Hepatocyte (in vitro differentiated cells): ENCODE measurements at regions not wholly inside any gene's neighbourhood (a gene's known extent, or its start where the extent isn't known, plus 50 kb on each side); places are given as distances from the start of the nearest gene placed in this dataset.

Source experiments
- DNase-seq: peaks from one replicate; pipeline ENCODE4 v3.0.0-alpha.2; 2016; ENCODE audit warnings: low spot score
- H2AFZ ChIP-seq: fragments of 200-600 bp; sonication (generic); 2 replicates; pipeline ENCODE4 v1.6.0; 2016; ENCODE audit warnings: antibody characterized with exemption, mild to moderate bottlenecking
- H3K27ac ChIP-seq: fragments of 200-600 bp; sonication (generic); 2 replicates; pipeline ENCODE4 v1.5.1; 2016; ENCODE audit warnings: mild to moderate bottlenecking
- H3K27me3 ChIP-seq: fragments of 200-600 bp; sonication (generic); 2 replicates; pipeline ENCODE4 v1.6.1; 2016
- H3K36me3 ChIP-seq: fragments of 200-600 bp; sonication (generic); replicated peaks from 2 replicates; pipeline ENCODE4 v1.5.1; 2016; ENCODE audit warnings: low read depth; ENCODE audit not compliant: insufficient read depth
- H3K4me1 ChIP-seq: fragments of 200-600 bp; sonication (generic); 2 replicates; pipeline ENCODE4 v1.5.1; 2016; ENCODE audit warnings: mild to moderate bottlenecking, moderate library complexity; ENCODE audit not compliant: insufficient read depth
- H3K4me2 ChIP-seq: fragments of 200-600 bp; sonication (generic); 2 replicates; pipeline ENCODE4 v1.6.0; 2016
- H3K4me3 ChIP-seq: fragments of 200-600 bp; sonication (generic); 2 replicates; pipeline ENCODE4 v1.5.1; 2016; ENCODE audit warnings: mild to moderate bottlenecking
- H3K79me2 ChIP-seq: fragments of 200-600 bp; sonication (generic); 2 replicates; pipeline ENCODE4 v1.6.0; 2017; ENCODE audit warnings: mild to moderate bottlenecking
- H3K9me2 ChIP-seq: fragments of 200-600 bp; sonication (generic); replicated peaks from 2 replicates; pipeline ENCODE4 v1.6.0; 2017; ENCODE audit warnings: mild to moderate bottlenecking; ENCODE audit not compliant: insufficient read depth
- H3K9me3 ChIP-seq: fragments of 200-600 bp; sonication (generic); 2 replicates; pipeline ENCODE4 v1.5.1; 2016; ENCODE audit warnings: low read depth, mild to moderate bottlenecking
- H4K20me1 ChIP-seq: fragments of 200-600 bp; sonication (generic); 2 replicates; pipeline ENCODE4 v1.6.0; 2016; ENCODE audit warnings: mild to moderate bottlenecking; ENCODE audit not compliant: insufficient read depth, poor library complexity, severe bottlenecking
- CTCF ChIP-seq: fragments of 200-600 bp; sonication (generic); IDR thresholded peaks from 2 replicates; pipeline ENCODE4 v1.5.1; 2016; ENCODE audit warnings: antibody characterized with exemption, mild to moderate bottlenecking; ENCODE audit not compliant: poor library complexity
- EZH2 ChIP-seq: fragments of 200-600 bp; sonication (generic); IDR thresholded peaks from 2 replicates; pipeline ENCODE4 v1.6.1; 2016; ENCODE audit warnings: antibody characterized with exemption, mild to moderate bottlenecking, borderline replicate concordance
- EZH2phosphoT487 ChIP-seq: fragments of 200-600 bp; sonication (generic); IDR thresholded peaks from one replicate; pipeline ENCODE4 v1.6.1; 2018; ENCODE audit warnings: antibody characterized with exemption, mild to moderate bottlenecking, low read depth, moderate library complexity; ENCODE audit not compliant: unreplicated experiment, severe bottlenecking
- WGBS: methylation state at CpG from one replicate; pipeline ENCODE4 v1.1.6; 2016; ENCODE audit warnings: low lambda C conversion rate; ENCODE audit errors: missing lambda C conversion rate; 5-methylcytosine and 5-hydroxymethylcytosine counted together

GRCh38 chr3:192057261-192057660 lies 596.3 kb downstream of the PYDC2 start:
- Histone ChIP-seq H3K9me3 (no peaks in the 10 kb centered on the region), H2AFZ (no peak overlapping the region)
- DNase-seq, result no peak

GRCh38 chr3:192060160-192060781 lies 599.3 kb downstream of the PYDC2 start:
- H3K79me2 ChIP-seq, result no peaks in the 10 kb centered on the region
- H3K9me3 ChIP-seq, result no peaks in the 10 kb centered on the region
- no peak overlapping the region for H2AFZ ChIP-seq
- H3K4me3 ChIP-seq, result no peak overlapping the region
- WGBS, result 56% methylated on average over 3 of the region's 3 CpGs
- no peaks in the 10 kb centered on the region for H4K20me1 ChIP-seq
- H3K27me3 ChIP-seq, result no peaks in the 10 kb centered on the region
- H3K27ac ChIP-seq, result no peak overlapping the region
- H3K4me2 ChIP-seq, result no peak overlapping the region
- no peak for DNase-seq
- TF ChIP-seq EZH2 (no peak), CTCF (no peak)
- no peaks in the 10 kb centered on the region for H3K4me1 ChIP-seq
- H3K36me3 ChIP-seq, result no peaks in the 10 kb centered on the region
- no peaks in the 10 kb centered on the region for H3K9me2 ChIP-seq

More at GRCh38 chr3:192057261-192057660, 596.3 kb downstream of the PYDC2 start:
- no peaks in the 10 kb centered on the region for H4K20me1 ChIP-seq
- no peak overlapping the region for H3K4me2 ChIP-seq
- no peaks in the 10 kb centered on the region for H3K9me2 ChIP-seq
- 92% methylated on average over 3 of the region's 3 CpGs for WGBS
- no peak overlapping the region for H3K4me3 ChIP-seq
- H3K27ac ChIP-seq, result no peak overlapping the region
- H3K79me2 ChIP-seq, result no peaks in the 10 kb centered on the region
- no peaks in the 10 kb centered on the region for H3K36me3 ChIP-seq
- TF ChIP-seq EZH2, result no peak
- TF ChIP-seq EZH2phosphoT487, result no peak
- no peak for TF ChIP-seq CTCF
- no peaks in the 10 kb centered on the region for H3K4me1 ChIP-seq
- H3K27me3 ChIP-seq, result no peaks in the 10 kb centered on the region

- H3K4me2 ChIP-seq, result no peak overlapping the region
- no peak for DNase-seq
- no peaks in the 10 kb centered on the region for H3K79me2 ChIP-seq
- H3K4me1 ChIP-seq, result no peaks in the 10 kb centered on the region
- H3K27ac ChIP-seq, result no peak overlapping the region
- 96% methylated on average over 2 of the region's 2 CpGs for WGBS
- no peaks in the 10 kb centered on the region for H4K20me1 ChIP-seq
- H3K36me3 ChIP-seq, result no peaks in the 10 kb centered on the region
- no peaks in the 10 kb centered on the region for H3K9me3 ChIP-seq
- H3K9me2 ChIP-seq, result no peaks in the 10 kb centered on the region
- TF ChIP-seq EZH2 (no peak), EZH2phosphoT487 (no peak), CTCF (no peak)
- no peak overlapping the region for H2AFZ ChIP-seq
- H3K4me3 ChIP-seq, result no peak overlapping the region
- H3K27me3 ChIP-seq, result no peaks in the 10 kb centered on the region
These were observed 600.5 kb downstream of the PYDC2 start for GRCh38 chr3:192061426-192061825.

- Histone ChIP-seq H4K20me1 (no peaks in the 10 kb centered on the region), H3K79me2 (no peaks in the 10 kb centered on the region), H3K9me2 (no peaks in the 10 kb centered on the region), H3K36me3 (no peaks in the 10 kb centered on the region), H3K4me3 (no peak overlapping the region), H3K27me3 (no peaks in the 10 kb centered on the region), H3K4me1 (no peaks in the 10 kb centered on the region), H3K9me3 (no peaks in the 10 kb centered on the region), H3K4me2 (no peak overlapping the region), H3K27ac (no peak overlapping the region), H2AFZ (no peak overlapping the region)
- 80% methylated on average over 3 of the region's 3 CpGs for WGBS
- TF ChIP-seq EZH2 (no peak), EZH2phosphoT487 (no peak), CTCF (no peak)
- no peak for DNase-seq
These were observed 601.2 kb downstream of the PYDC2 start for GRCh38 chr3:192062186-192062585.
